D721Med (cell line): ENCODE measurements at regions not wholly inside any gene's neighbourhood (a gene's known extent, or its start where the extent isn't known, plus 50 kb on each side); places are given as distances from the start of the nearest gene placed in this dataset.

Source experiments
- DNase-seq: peaks from one replicate; pipeline ENCODE4 v3.0.0; 2011; ENCODE audit warnings: low spot score; ENCODE audit not compliant: insufficient read length
- FAIRE-seq: peaks from 2 replicates; lab custom pipeline; 2011; peaks lifted over from hg19 to GRCh38; lab: Jason Lieb, UNC
- CTCF ChIP-seq: IDR thresholded peaks from 2 replicates; pipeline ENCODE4 v1.5.1; 2012; ENCODE audit warnings: mild to moderate bottlenecking, control low read depth; ENCODE audit not compliant: insufficient read depth; ENCODE audit errors: missing control alignments

- DNase-seq (no peak), FAIRE-seq (no peak)
- TF ChIP-seq CTCF: no peak
Measured at GRCh38 chr6:56378507-56378906, 131.1 kb upstream of the COL21A1 start.

GRCh38 chr6:56377295-56377694 is 129.9 kb upstream of the COL21A1 start:
- DNase-seq: no peak
- TF ChIP-seq CTCF: no peak
- FAIRE-seq: no peak

GRCh38 chr6:56375806-56376205 is 128.4 kb upstream of the COL21A1 start:
- FAIRE-seq (no peak), DNase-seq (no peak)
- no peak for TF ChIP-seq CTCF

- TF ChIP-seq CTCF: no peak
- no peak for DNase-seq
- no peak for FAIRE-seq
Measured at GRCh38 chr6:56374841-56375369, 127.5 kb upstream of the COL21A1 start.

GRCh38 chr6:56372406-56372995 is 125.1 kb upstream of the COL21A1 start:
- TF ChIP-seq CTCF: no peak
- DNase-seq (no peak), FAIRE-seq (no peak)

- DNase-seq (no peak), FAIRE-seq (no peak)
Measured at GRCh38 chr6:56370561-56371211, 123.3 kb upstream of the COL21A1 start.

More at GRCh38 chr6:56370561-56371211, 123.3 kb upstream of the COL21A1 start:
- TF ChIP-seq CTCF: no peak
